HG03064 (cell line): ENCODE measurements at regions not wholly inside any gene's neighbourhood (a gene's known extent, or its start where the extent isn't known, plus 50 kb on each side); places are given as distances from the start of the nearest gene placed in this dataset.
"Not testable (repeated sequence)": the region's sequence is repeated elsewhere in the genome, so short reads cannot be mapped to it uniquely, and the experiment has no call there.

Experiments used
- ATAC-seq: cut with Tn5 transposase; IDR thresholded peaks from one replicate; pipeline ENCODE4 v1.9.1; 2021; ENCODE audit warnings: low read depth; ENCODE audit not compliant: unreplicated experiment

DNA sequence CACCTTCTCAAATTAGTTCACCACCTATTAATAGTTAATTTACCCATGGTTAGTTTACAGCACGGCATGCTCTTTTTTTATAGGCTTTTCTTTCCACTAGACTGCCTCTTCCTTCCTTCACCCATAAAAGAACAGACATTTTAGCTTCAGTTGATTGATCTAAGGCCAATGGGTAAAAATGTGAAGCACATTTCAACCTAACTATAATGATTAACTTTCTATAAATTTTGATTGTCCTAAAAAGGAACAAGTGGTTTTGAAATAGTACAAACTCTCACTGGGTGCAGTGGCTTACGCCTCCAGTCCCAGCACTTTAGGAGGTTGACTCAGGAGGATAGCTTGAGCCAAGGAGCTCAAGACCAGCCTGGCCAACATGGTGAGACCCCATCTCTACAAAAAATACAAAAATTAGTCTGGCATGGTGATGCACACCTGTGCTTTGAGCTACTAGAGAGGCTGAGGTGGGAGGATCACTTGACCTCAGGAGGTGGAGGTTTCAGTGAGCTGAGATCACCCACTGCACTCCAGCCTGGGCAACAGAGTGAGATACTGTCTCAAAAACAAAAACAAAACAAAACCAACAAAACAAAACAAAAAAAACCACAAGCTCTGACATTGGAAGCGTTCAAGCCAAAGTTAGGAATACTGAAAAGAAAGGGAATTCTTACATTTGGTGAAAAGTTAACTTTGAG is 89.9 kb upstream of the FAT1 start:
- no peak for ATAC-seq

DNA sequence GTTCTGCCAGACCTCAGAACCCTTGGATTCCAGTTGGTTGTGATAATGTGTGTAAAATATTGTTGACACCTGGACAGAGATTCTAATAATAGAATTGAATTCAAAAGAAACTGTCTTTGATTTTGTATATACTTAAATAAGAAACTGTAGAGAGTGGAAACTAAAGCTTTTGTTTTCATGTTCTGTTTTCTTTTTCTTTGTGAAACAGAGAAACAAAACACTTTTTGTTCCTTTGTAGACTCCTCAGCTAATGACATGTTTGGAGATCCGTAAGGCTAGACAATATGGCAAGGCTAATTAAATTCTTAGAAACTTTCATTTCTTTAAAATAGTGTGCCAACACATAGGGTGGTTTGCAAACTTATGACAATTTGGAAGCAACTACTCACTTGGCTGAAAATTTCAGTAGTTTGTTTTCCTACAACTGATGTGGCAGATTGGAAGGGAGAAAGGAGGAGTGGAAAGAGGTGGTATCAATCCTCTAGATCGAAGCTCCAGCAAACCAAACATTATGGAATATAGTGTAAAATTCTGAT is 90.9 kb upstream of the FAT1 start:
- ATAC-seq, result no peak

DNA sequence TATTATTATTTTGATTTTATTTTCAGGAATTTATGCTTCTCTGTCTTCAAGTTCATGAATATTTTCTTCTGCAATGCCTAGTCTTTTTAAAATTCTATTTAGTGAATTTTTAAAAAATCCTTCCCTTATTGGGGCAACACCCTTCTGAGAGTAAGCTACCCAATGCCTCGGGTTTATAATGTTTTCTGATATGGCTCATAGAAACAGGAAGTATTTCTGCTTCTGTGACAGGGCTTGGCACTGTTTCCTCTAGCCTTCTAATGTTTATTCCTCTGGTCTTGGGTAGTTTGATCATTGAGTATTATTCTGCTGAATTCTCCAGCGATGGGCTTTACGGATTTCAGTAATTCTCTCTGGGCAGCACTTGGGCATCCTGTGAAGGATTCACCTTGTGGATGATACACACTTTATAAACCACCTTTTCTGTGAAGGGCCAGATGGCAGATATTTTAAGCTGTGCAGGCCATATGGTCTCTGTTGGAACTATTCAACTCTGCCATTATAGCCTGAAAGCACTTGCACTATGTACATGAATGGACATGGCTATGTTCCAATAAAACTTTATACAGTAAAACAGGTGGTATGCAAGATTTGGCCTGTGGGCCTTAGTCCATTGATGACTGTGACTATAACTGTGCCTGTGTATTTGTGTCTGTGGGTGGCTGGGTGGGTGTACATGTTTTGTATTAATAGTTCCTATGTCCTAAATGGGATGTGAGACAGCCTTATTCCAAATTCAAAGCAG is 95.9 kb upstream of the FAT1 start:
- no peak for ATAC-seq

DNA sequence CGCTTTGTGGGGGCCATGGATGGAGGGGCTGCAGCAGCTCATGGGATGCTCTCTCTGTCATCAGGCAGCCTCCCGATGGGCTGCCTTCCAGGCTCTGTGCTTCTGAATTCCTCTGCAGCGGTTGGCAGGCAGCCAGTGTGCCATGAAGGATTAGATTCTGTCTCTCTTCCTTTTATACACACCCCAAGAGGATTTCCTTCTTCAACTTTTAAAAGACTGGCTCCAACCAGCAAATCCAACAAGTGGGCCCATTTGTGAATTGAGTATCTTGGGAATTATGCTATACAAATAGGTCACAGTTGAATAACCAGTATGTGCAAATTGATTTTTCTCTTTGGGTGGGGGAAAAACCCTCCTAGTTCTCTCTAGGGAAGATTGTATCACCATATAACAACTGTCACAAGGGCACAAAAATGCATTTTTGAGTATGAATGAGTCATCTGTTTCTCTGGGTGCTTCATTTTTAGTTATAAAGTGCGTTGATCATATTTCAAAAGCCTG is 96.8 kb upstream of the FAT1 start:
- no peak for ATAC-seq

DNA sequence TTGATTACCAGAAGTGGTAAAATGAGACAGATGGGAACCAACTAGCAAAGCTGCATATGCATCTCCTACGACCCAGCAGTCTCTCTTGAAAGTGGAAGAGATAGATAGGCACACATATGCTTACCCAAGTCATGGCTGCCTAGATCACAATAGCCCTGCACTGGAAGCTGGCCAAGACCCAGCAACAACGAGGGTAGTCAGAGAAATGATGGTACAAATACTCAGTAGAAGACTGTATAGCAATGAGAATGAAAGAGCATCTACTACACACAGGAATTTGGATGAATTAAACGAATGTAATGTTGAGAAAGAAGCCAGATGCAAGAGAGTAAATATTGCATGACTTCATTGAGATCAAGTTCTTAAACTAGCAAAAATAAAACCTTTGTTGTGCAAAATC is 100.3 kb upstream of the FAT1 start:
- ATAC-seq, result no peak

DNA sequence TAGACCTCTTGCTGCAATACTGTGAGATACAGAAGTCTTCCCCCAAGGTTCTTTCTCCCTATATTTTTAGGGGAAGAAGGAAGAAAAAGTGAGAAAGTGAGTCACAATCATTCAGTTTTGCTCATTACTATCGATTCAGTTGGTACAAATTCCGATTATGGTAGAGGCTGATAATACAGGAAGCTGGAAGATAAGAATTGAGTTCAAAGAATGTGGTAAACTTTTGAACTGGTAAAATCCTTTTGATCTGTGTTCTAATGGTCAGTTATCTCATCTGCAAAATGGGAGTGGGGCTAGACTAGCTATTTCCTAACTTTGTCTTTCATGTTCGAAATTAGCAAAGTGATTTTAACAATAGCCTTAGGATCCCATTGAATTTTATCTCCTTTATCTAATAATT is 101.4 kb upstream of the FAT1 start:
- ATAC-seq, result no peak

DNA sequence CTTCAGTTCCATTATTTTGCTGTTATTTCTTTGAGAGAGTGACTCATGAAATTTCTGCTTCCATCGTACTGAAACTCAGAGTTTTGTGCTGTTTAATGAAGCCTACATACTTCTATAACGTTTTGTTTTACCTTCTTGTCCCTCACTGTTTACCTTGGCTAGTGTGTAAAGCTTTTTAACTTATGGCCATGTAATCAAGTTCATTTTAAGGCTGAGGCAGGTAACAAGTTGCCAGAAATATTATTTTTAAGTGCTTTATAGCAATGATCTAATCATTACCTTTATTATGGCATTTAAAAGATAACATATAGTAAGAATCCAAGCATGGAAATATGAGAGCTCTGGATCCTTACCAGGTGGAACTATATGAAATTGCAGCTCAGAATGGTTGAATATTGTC is 102.3 kb upstream of the FAT1 start:
- no peak for ATAC-seq

DNA sequence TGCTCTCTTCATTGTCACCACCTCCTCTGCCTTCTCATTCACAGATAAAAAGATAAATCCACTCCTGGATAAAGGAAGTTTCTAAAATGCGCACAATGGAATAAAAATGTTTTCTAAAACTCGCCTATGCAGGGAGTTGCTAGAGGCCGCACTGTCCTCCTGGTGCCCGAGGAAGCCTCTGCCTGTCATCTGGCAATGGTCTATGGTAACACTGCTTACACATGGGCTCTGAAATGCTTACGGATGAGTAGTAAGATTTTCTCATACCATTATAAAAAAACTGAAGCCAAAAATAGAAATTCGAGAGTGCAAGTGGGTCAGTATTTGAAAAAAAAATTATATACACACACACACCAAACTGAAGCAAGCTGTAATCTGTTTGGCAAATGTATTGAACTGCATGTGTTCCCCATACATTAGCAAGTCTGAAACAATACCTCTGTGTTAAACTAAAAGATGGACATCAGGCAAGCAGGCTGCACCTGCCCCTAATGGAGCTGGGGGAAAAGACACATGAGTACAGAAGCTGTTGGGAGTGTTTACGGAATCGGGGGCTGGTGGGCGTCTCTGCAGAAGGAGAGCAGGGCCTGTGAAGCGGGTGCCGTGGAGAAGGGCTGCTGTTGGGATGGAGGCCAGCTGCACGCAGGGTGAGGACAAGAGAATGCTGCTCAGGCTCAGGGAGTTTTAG is 103.3 kb upstream of the FAT1 start:
- ATAC-seq, result no peak

DNA sequence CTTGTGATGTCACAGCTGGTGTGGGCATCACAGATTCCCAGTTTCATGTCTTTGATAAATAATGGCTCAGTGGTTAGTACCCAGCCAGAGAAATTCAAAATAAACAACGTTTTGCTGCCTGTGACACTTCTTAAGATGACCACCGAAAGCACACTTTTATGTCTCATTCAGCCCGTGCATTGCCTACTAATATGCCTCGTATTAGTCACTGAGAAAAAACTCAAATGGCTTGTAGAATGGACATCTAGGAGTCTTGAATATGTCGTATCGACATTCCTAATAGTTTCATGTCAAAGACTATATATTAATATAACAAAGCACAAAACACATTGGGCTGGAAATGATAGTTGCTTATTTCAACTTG is 103.9 kb upstream of the FAT1 start:
- ATAC-seq, result no peak

DNA sequence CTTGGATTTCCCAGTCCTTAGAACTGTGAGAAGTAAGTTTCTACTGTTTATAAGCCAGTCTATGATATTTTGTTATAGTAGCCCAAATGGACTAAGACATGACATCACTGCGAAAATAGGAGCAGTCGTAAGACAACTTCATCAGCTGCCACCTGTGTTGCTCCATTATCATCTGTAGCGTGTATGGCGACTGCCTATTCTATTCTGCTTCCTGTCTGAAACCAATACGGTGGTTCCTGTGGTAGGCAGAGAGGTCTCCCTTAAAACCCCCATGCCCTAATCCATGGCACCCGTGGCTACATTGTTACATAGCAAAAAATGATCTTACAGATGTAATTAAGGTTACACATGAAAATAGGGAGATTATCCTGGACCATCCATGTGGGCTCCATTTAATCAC is 105.4 kb upstream of the FAT1 start:
- no peak for ATAC-seq

DNA sequence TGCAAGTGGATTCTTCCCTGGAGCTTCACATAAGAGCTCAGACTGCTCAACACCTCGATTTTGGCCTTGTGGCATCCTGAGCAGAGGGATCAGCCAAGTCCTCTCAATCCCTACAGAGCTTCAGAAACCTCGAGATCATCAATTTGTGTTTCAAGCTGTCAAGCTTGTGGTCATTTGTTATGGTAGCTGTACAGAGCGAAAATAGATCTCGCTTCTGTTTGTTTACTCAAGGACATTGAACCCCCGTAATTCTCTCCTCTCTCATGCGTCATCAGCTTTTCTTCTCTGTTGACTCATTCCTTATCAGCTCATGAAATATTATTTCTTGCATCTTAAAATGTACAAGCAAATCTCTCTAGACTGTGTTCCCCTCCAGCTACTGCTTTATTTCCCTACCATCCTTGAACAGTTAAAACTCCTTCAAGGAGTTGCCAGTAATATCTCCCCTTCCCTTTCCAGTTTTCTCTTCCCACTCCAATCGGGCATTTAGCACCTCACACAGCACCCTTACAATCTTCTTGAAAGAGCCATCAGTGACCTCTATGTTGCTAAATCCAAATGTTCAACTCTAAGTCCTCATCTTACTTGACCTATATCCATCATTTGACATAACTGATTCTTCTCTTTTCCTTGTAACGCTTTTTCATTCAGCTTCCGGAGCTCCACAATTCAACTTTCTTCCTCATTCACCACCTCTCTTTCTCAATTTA is 106.2 kb upstream of the FAT1 start:
- no peak for ATAC-seq

DNA sequence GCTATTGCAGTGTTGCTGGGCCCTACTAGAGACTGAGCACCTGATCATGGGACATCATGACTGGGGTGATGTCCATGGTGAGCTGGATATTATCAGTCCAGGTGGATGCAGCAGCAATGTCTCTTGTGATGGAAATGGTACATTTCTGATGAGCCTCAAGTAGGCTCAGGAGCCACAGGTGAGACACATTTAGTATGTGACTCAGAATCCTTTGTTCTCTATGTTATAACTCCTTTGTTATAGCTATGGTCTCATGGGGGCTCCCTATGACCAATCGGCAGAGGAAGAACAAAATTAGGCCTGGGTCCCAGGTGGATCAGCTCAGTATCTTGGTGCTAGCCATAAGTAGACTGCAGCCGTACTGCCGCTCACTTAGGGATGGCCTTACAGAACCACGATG is 107.9 kb upstream of the FAT1 start:
- no peak for ATAC-seq

DNA sequence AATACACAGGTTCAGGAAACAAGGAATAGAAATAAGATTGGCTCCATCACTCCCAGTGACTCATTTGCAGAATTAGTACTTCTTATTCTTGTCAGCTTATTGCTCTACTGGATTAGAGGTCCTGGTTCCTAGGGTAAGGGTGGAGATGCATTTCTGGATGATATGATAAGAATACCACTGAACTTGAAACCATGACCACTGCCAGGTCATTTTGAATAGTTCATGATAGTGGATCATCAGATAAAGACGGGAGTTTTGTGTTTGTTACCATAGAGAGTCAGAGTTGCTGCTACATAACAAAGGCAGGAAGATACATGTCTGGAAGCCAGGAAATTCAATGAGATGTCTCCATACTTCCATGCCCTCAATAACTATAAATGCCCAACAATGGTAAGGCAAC is 109.2 kb upstream of the FAT1 start:
- no peak for ATAC-seq

DNA sequence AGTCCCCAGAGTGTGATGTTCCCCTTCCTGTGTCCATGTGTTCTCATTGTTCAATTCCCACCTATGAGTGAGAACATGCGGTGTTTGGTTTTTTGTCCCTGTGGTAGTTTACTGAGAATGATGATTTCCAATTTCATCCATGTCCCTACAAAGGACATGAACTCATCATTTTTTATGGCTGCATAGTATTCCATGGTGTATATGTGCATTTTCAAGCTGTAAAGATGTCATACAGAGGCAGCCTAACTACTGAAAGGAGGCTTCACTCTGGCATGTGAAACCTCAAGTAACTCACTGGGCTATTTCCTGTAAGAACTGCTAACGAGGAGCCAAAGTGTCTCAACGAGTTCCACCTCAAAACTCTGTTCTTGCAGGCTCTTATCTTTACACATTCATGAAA is 113.8 kb upstream of the FAT1 start:
- not testable (repeated sequence) for ATAC-seq

DNA sequence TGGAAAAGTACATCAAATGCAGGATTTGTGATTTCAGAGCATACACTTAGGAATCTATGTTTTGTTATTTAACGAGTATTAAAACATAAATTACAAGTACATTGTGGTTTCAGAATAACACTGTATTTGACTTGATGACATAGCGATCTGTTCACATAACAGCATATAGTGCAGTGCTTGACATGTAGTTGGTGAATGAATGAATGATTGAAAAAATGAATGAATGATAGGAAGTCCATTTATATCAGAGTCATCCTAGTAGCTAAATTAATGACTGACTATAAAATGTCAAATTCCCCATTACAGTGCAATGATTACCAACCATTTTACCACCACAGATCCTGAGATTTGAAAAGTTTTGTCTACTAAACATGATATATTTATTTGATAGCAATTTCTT is 114.6 kb upstream of the FAT1 start:
- no peak for ATAC-seq

DNA sequence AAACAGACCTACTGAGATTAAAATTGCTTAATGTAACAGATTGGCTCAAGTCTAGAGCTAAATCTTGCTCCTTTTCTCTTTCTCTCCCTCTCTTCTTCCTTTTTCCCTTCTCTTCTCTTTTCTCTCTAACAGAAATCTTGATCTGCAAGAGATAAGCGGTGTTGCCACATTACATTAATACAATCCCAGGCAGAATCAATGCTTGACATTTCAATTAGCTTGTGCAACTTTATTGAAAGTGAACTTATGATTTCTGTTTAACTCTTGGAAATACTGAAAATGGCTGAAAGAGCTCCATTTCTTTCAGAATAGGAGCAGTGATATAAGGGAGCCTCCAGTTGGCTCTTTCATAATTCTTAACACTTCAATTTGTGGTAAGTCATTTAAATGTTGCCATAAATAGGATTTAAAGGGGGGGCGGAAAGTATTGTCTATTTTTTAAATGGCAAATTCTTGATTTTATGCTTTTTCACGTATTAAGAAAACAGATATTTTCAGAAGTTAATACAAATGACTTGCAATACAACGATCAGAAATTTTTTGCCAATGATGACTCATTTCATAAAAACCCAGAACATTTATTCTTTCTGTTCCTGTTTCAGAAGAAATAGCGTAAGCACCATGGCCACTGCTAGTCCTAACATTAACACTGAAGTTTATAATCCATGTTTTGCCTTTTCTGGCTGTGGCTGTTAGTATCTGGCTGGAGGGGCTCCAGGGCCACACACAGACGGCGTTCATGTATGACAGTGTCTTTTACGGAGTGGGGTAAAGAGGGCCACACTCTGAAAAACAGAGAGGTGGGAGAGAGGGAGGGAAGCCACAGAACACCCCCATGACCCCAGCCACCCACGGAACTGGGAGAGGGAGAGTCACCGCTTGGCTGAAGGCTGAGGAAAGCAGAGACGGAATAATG is 115.7 kb upstream of the FAT1 start:
- no peak for ATAC-seq

DNA sequence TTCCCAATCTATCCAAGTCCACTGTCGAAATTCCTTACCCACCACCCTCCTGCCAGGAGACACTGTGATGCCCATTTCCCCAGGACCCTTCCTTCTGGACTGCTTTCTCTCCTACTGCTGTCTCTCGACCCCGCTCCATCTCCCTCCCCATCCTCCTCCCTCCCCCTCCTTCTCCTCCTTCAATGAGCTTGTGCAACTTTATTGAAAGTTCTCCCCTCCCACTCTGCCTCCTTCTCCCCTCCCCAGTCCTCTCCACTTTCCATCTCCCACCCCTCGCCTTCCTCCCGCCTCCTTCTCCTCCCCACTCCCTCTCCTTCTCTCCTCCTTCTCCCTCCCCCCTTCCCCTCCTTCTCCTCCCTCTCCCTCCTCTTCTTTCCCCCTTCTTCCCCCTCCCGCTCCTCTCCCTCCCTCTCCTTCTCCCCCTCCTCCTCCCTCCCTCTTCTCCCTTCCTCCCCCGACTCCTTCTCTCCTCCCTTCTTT is 116.6 kb upstream of the FAT1 start:
- no peak for ATAC-seq

DNA sequence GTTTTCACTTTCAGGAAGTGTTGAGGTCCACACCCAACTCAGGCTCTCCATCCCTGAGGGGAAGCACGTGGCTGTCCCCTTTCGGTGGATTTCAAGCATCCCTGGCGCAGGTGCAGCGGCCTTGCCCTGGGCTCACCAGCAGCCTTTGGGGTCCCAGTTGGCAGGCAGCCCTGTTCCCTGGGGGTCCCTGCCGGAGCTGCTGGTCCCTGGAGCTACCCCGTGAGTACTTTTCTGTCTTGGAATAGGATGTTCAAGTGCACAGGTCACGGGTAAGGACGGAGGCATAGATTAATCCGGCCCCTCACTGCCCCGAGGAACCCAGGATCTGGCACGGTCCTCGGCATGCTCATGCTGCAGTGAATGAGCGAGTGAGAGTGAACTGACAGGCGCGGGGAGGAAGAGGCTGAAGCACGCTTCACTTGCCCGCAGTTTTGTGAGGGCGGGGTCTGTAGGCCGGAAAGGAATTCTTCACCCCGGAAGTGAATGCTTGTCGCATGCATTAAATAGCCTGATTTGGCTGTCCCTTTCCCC is 117.2 kb upstream of the FAT1 start:
- no peak for ATAC-seq

DNA sequence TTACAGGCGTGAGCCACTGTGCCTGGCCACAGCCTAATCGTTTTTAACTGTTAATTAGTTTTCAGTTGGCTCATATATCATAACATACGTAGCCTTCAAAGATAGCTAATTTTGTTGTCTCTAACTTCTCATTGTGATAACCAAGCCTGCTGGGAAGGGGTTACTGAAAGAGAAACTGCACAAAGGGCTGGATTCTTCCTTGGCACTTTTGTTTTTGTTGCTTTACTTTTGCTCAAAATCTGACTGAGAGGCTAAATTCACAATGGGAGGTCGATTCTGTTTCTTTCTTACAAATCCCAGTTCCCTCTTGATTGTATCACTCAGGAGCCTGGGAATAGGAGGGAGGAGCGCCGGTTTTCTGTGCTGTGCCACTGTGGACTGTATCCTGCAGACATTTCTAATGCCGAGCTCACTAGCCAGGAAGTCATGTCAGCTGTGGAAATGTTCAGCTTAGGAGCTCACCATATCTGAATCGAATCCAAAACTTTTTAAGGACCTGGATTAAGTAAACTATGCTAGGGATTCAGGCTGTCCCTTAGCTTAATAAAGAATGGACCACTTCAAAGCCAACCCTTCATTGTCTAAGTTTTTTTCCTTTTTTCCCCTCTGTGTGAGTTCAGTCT is 120.5 kb upstream of the FAT1 start:
- ATAC-seq, result no peak
